ENCODE measurements at regions not wholly inside any gene's neighbourhood (a gene's known extent, or its start where the extent isn't known, plus 50 kb on each side); places are given as distances from the start of the nearest gene placed in this dataset.
A peak's percentile ranks its signal among the peaks of the same experiment; 100 is the strongest.

- no peak overlapping the region for H3K4me2 ChIP-seq (ENCODE audit: control insufficient read depth, insufficient read depth)
- BruUV-seq (replicated peaks): no TSS peak
- no peaks in the 10 kb centered on the region for H3K79me2 ChIP-seq (ENCODE audit: control insufficient read depth, insufficient read depth, low read length)
- H3K27ac ChIP-seq (ENCODE audit: control insufficient read depth, insufficient read depth): no peak overlapping the region
- RAD21 ChIA-PET (ENCODE audit: unreplicated experiment): no interaction called here
- H2AFZ ChIP-seq (ENCODE audit: control insufficient read depth, low read depth, low read length): no peak overlapping the region
- no peaks in the 10 kb centered on the region for H3K4me1 ChIP-seq (ENCODE audit: control insufficient read depth, insufficient read depth, low read length)
- ATAC-seq: peak; percentile 61
- CTCF ChIA-PET: no interaction called here
- H3K36me3 ChIP-seq (ENCODE audit: control insufficient read depth in 2 of 2, insufficient read depth in 2 of 2, low read length in 1 of 2): no peaks in the 10 kb centered on the region
- TF ChIP-seq RUNX3 (IDR thresholded peaks at IDR 0.05; ENCODE audit: low read length) (0 out of 2 replicates have a peak, but pooled peaks have one; percentile 12), ZNF384 (IDR thresholded peaks at IDR 0.05; ENCODE audit: borderline replicate concordance, low read depth, low read length) (no peak), STAT3 (IDR thresholded peaks at IDR 0.05; ENCODE audit: low read depth, low read length) (no peak)
- TF ChIP-seq, protein P1, sequence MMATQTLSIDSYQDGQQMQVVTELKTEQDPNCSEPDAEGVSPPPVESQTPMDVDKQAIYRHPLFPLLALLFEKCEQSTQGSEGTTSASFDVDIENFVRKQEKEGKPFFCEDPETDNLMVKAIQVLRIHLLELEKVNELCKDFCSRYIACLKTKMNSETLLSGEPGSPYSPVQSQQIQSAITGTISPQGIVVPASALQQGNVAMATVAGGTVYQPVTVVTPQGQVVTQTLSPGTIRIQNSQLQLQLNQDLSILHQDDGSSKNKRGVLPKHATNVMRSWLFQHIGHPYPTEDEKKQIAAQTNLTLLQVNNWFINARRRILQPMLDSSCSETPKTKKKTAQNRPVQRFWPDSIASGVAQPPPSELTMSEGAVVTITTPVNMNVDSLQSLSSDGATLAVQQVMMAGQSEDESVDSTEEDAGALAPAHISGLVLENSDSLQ (IDR thresholded peaks at IDR 0.05): peak; percentile 34
- intact Hi-C loops (cut with micrococcal nuclease; ENCODE audit: unreplicated experiment) (no loop called here), in situ Hi-C loops (cut with MboI) (no loop called here)
- SMC1A ChIA-PET (ENCODE audit: uncharacterized antibody, unreplicated experiment): no interaction called here
- H3K4me3 ChIP-seq: no peak overlapping the region
- H4K20me1 ChIP-seq (ENCODE audit: control insufficient read depth, insufficient read depth): no peaks in the 10 kb centered on the region
- no peak for FAIRE-seq
- POLR2A ChIA-PET: no interaction called here
- no peak overlapping the region for H3K9ac ChIP-seq (ENCODE audit: control insufficient read depth, insufficient read depth, low read length)
- H3K27me3 ChIP-seq (replicated peaks in 1 of 2; ENCODE audit: control insufficient read depth in 2 of 2, insufficient read depth in 2 of 2, low read length in 1 of 2): no peaks in the 10 kb centered on the region
- 8% methylated on average over 1 of the region's 1 CpG for WGBS (ENCODE audit: insufficient coverage, insufficient replicate concordance, low lambda C conversion rate, missing lambda C conversion rate)
- DNase-seq (ENCODE audit: low read depth, low spot score): no peak
- no peaks in the 10 kb centered on the region for H3K9me3 ChIP-seq (replicated peaks; ENCODE audit: control insufficient read depth, insufficient read depth, low read length)
These were observed 638.0 kb downstream of the KCNT2 start for GRCh38 chr1:195970209-195970608.

GRCh38 chr1:195965475-195965874 lies 642.8 kb downstream of the KCNT2 start:
- CTCF ChIA-PET: no interaction called here
- no peaks in the 10 kb centered on the region for H4K20me1 ChIP-seq (ENCODE audit: control insufficient read depth, insufficient read depth)
- TF ChIP-seq WRNIP1 (IDR thresholded peaks at IDR 0.05; ENCODE audit: borderline replicate concordance, low read depth, low read length) (no peak), SIN3A (IDR thresholded peaks at IDR 0.05; ENCODE audit: low read depth, low read length) (no peak), GABPA (IDR thresholded peaks at IDR 0.05; ENCODE audit: low read depth) (no peak), CBX5 (IDR thresholded peaks at IDR 0.05; ENCODE audit: low read depth) (no peak), E2F4 (IDR thresholded peaks at IDR 0.05; ENCODE audit: low read depth, low read length) (no peak)
- TF ChIP-seq, protein P2, sequence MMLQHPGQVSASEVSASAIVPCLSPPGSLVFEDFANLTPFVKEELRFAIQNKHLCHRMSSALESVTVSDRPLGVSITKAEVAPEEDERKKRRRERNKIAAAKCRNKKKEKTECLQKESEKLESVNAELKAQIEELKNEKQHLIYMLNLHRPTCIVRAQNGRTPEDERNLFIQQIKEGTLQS (IDR thresholded peaks at IDR 0.05; ENCODE audit: borderline replicate concordance, extremely low read depth, low read depth, low read length): no peak
- in situ Hi-C loops (cut with MboI) (no loop called here), intact Hi-C loops (cut with micrococcal nuclease; ENCODE audit: unreplicated experiment) (no loop called here)
- no peak overlapping the region for H3K9ac ChIP-seq (ENCODE audit: control insufficient read depth, insufficient read depth, low read length)
- H3K9me3 ChIP-seq (replicated peaks; ENCODE audit: control insufficient read depth, insufficient read depth, low read length): no peaks in the 10 kb centered on the region
- POLR2A ChIA-PET: no interaction called here
- BruUV-seq (replicated peaks): no TSS peak
- WGBS (ENCODE audit: insufficient coverage, insufficient replicate concordance, low lambda C conversion rate, missing lambda C conversion rate): 20% methylated on average over 6 of the region's 6 CpGs
- ATAC-seq (no peak), FAIRE-seq (no peak), DNase-seq (ENCODE audit: low read depth, low spot score) (no peak)
- H3K79me2 ChIP-seq (ENCODE audit: control insufficient read depth, insufficient read depth, low read length): no peaks in the 10 kb centered on the region
- SMC1A ChIA-PET (ENCODE audit: uncharacterized antibody, unreplicated experiment): no interaction called here
- no peak overlapping the region for H3K27ac ChIP-seq (ENCODE audit: control insufficient read depth, insufficient read depth)
- RAD21 ChIA-PET (ENCODE audit: unreplicated experiment): no interaction called here
- no peaks in the 10 kb centered on the region for H3K4me1 ChIP-seq (ENCODE audit: control insufficient read depth, insufficient read depth, low read length)
- no peak overlapping the region for H3K4me2 ChIP-seq (ENCODE audit: control insufficient read depth, insufficient read depth)
- H3K36me3 ChIP-seq (ENCODE audit: control insufficient read depth in 2 of 2, insufficient read depth in 2 of 2, low read length in 1 of 2): no peaks in the 10 kb centered on the region
- H2AFZ ChIP-seq (ENCODE audit: control insufficient read depth, low read depth, low read length): no peak overlapping the region
- H3K27me3 ChIP-seq (replicated peaks in 1 of 2; ENCODE audit: control insufficient read depth in 2 of 2, insufficient read depth in 2 of 2, low read length in 1 of 2): no peaks in the 10 kb centered on the region
- H3K4me3 ChIP-seq: no peak overlapping the region
